H1 (cell line): ENCODE measurements at regions not wholly inside any gene's neighbourhood (a gene's known extent, or its start where the extent isn't known, plus 50 kb on each side); places are given as distances from the start of the nearest gene placed in this dataset.
A peak's percentile ranks its signal among the peaks of the same experiment; 100 is the strongest.

ENCODE experiments used
- CTCF ChIA-PET: fragments of 300-600 bp; sonication (Branson Sonifier 250); formaldehyde crosslinking; loops from one replicate; lab custom pipeline; 2021; ENCODE audit not compliant: partially characterized antibody; lab: Charles Lee
- POLR2A ChIA-PET: fragments of 300-600 bp; sonication (Branson Sonifier 250); formaldehyde crosslinking; loops from one replicate; lab custom pipeline; 2021; ENCODE audit warnings: inconsistent platforms; ENCODE audit not compliant: partially characterized antibody; lab: Charles Lee
- DNase-seq, 2 experiments: peaks; one replicate each; pipeline versions ENCODE4 v3.0.0 to v3.0.0-alpha.2; 2010 to 2022; ENCODE audit warnings: low spot score in 2 of 2, low read depth in 1 of 2, mixed read lengths in 1 of 2
- FAIRE-seq: peaks from 2 replicates; lab custom pipeline; 2011; peaks lifted over from hg19 to GRCh38; lab: Jason Lieb, UNC
- H2AFZ ChIP-seq: 2 replicates; pipeline ENCODE4 v1.8.1; 2012; ENCODE audit warnings: low read length, inconsistent platforms
- H2AK5ac ChIP-seq: 2 replicates; pipeline ENCODE4 v1.6.1; 2013; ENCODE audit warnings: low read depth, low read length
- H2BK120ac ChIP-seq: replicated peaks from 2 replicates; pipeline ENCODE3; 2013; ENCODE audit warnings: low read depth, low read length, inconsistent platforms
- H2BK12ac ChIP-seq: 2 replicates; pipeline ENCODE4 v1.6.1; 2013; ENCODE audit warnings: low read depth, low read length
- H2BK15ac ChIP-seq: 2 replicates; pipeline ENCODE4 v1.6.1; 2013; ENCODE audit warnings: low read length
- H2BK20ac ChIP-seq: 2 replicates; pipeline ENCODE4 v1.6.1; 2013; ENCODE audit warnings: low read length
- H2BK5ac ChIP-seq: 2 replicates; pipeline ENCODE4 v1.6.1; 2013; ENCODE audit warnings: low read depth, low read length
- H3K14ac ChIP-seq: 2 replicates; pipeline ENCODE4 v1.6.1; 2013; ENCODE audit warnings: inconsistent platforms; ENCODE audit not compliant: insufficient read length
- H3K18ac ChIP-seq: 2 replicates; pipeline ENCODE4 v1.6.1; 2013; ENCODE audit warnings: low read length; ENCODE audit errors: extremely low read depth
- H3K23ac ChIP-seq: 2 replicates; pipeline ENCODE4 v1.6.1; 2013; ENCODE audit warnings: inconsistent platforms; ENCODE audit not compliant: insufficient read length
- H3K23me2 ChIP-seq: 2 replicates; pipeline ENCODE4 v1.6.1; 2013; ENCODE audit warnings: low read depth, low read length
- H3K27ac ChIP-seq: 2 replicates; pipeline ENCODE4 v1.6.1; 2011; ENCODE audit warnings: low read depth, low read length, inconsistent platforms
- H3K27me3 ChIP-seq, 4 experiments: replicated peaks in 1 of 4; 1 replicate in 1 of 4; 2 replicates in 3 of 4; pipeline versions ENCODE4 v1.6.1 to v1.8.1; 2011 to 2013; ENCODE audit warnings: low read length in 3 of 4, mild to moderate bottlenecking in 3 of 4, inconsistent platforms in 2 of 4, mixed read lengths in 2 of 4, moderate library complexity in 1 of 4; ENCODE audit not compliant: control insufficient read depth in 3 of 4, insufficient read depth in 3 of 4; ENCODE audit errors: extremely low read depth in 1 of 4
- H3K36me3 ChIP-seq, 4 experiments: 2 replicates each; pipeline versions ENCODE4 v1.6.1 to v1.8.1; 2011 to 2013; ENCODE audit warnings: mild to moderate bottlenecking in 4 of 4, low read length in 3 of 4, moderate library complexity in 2 of 4, control low read depth in 1 of 4, inconsistent platforms in 1 of 4; ENCODE audit not compliant: insufficient read depth in 4 of 4, control insufficient read depth in 2 of 4
- H3K4ac ChIP-seq: replicated peaks from 2 replicates; pipeline ENCODE3; 2013; ENCODE audit warnings: low read length, low read depth, mixed read lengths, inconsistent platforms; ENCODE audit not compliant: insufficient read length
- H3K4me1 ChIP-seq, 4 experiments: replicated peaks in 1 of 4; 1 replicate in 1 of 4; 2 replicates in 3 of 4; pipeline versions ENCODE4 v1.6.1 to v1.8.1; 2011 to 2013; ENCODE audit warnings: low read length in 3 of 4, inconsistent platforms in 2 of 4, mixed read lengths in 1 of 4; ENCODE audit not compliant: insufficient read depth in 4 of 4, control insufficient read depth in 3 of 4
- H3K4me2 ChIP-seq, 2 experiments: 2 replicates each; pipeline versions ENCODE4 v1.6.1 to v1.8.1; 2011 to 2013; ENCODE audit warnings: low read depth in 2 of 2, low read length in 2 of 2, control low read depth in 1 of 2, inconsistent platforms in 1 of 2, mild to moderate bottlenecking in 1 of 2; ENCODE audit not compliant: insufficient read depth in 1 of 2
- H3K4me3 ChIP-seq, 4 experiments: fragments of 200-600, 300-600 bp in 1 of 4; sonication (generic), shearing (Covaris generic), sonication (Bioruptor Twin) in 1 of 4; 2 replicates each; pipeline versions ENCODE4 v1.5.1 to v1.8.1; 2011 to 2016; ENCODE audit warnings: low read length in 4 of 4, low read depth in 3 of 4, control low read depth in 2 of 4, inconsistent platforms in 2 of 4, mild to moderate bottlenecking in 2 of 4, mixed read lengths in 1 of 4, moderate library complexity in 1 of 4; ENCODE audit not compliant: insufficient read depth in 2 of 4; ENCODE audit errors: extremely low read depth in 1 of 4
- H3K56ac ChIP-seq: replicated peaks from 2 replicates; pipeline ENCODE3; 2013; ENCODE audit warnings: low read depth, mild to moderate bottlenecking, mixed read lengths, low read length, inconsistent platforms; ENCODE audit not compliant: insufficient read length
- H3K79me1 ChIP-seq: 2 replicates; pipeline ENCODE4 v1.6.1; 2013; ENCODE audit warnings: low read depth, low read length, control low read depth
- H3K79me2 ChIP-seq, 2 experiments: 2 replicates each; pipeline versions ENCODE4 v1.6.1 to v1.8.1; 2012 to 2013; ENCODE audit warnings: low read length in 2 of 2, mild to moderate bottlenecking in 2 of 2, inconsistent platforms in 1 of 2; ENCODE audit not compliant: insufficient read depth in 2 of 2, control insufficient read depth in 1 of 2
- H3K9ac ChIP-seq, 4 experiments: replicated peaks in 1 of 4; 1 replicate in 1 of 4; 2 replicates in 3 of 4; pipeline versions ENCODE4 v1.6.1 to v1.8.1; 2011 to 2013; ENCODE audit warnings: low read depth in 3 of 4, low read length in 3 of 4, control low read depth in 2 of 4, mild to moderate bottlenecking in 2 of 4, moderate library complexity in 2 of 4, inconsistent platforms in 1 of 4; ENCODE audit errors: extremely low read depth in 1 of 4
- H3K9me3 ChIP-seq, 2 experiments: 2 replicates each; pipeline versions ENCODE4 v1.6.1 to v1.8.1; 2012 to 2013; ENCODE audit warnings: mild to moderate bottlenecking in 2 of 2, moderate library complexity in 2 of 2, control low read depth in 1 of 2, inconsistent platforms in 1 of 2, low read depth in 1 of 2, low read length in 1 of 2, mixed read lengths in 1 of 2; ENCODE audit not compliant: insufficient read depth in 2 of 2
- H4K20me1 ChIP-seq, 2 experiments: replicated peaks in 1 of 2; 2 replicates each; pipeline versions ENCODE3 to v1.8.1; 2011 to 2013; ENCODE audit warnings: inconsistent platforms in 2 of 2, low read length in 2 of 2, mild to moderate bottlenecking in 1 of 2; ENCODE audit not compliant: insufficient read depth in 2 of 2, control insufficient read depth in 1 of 2
- H4K5ac ChIP-seq: 2 replicates; pipeline ENCODE4 v1.6.1; 2013; ENCODE audit warnings: low read length, low read depth, mixed read lengths, inconsistent platforms; ENCODE audit not compliant: insufficient read length
- H4K8ac ChIP-seq: 2 replicates; pipeline ENCODE4 v1.8.0; 2013; ENCODE audit warnings: mild to moderate bottlenecking, moderate library complexity, low read length, inconsistent platforms; ENCODE audit not compliant: insufficient read depth; ENCODE audit errors: extremely low read depth
- H4K91ac ChIP-seq: replicated peaks from 2 replicates; pipeline ENCODE3; 2013; ENCODE audit warnings: low read length, mixed read lengths, inconsistent platforms; ENCODE audit not compliant: insufficient read length
- CTCF ChIP-seq, 3 experiments: IDR thresholded peaks; 1 replicate in 2 of 3; 2 replicates in 1 of 3; pipeline versions ENCODE4 v1.5.1 to v1.6.1; 2011; ENCODE audit warnings: low read length in 3 of 3, mild to moderate bottlenecking in 3 of 3, inconsistent platforms in 2 of 3, low read depth in 1 of 3, moderate library complexity in 1 of 3; ENCODE audit not compliant: insufficient read depth in 1 of 3; ENCODE audit errors: control extremely low read depth in 1 of 3
- RAD21 ChIP-seq, 2 experiments: IDR thresholded peaks in 1 of 2; conservative IDR thresholded peaks in 1 of 2; 2 replicates each; pipeline ENCODE4 v1.6.1; 2011; ENCODE audit warnings: low read depth in 2 of 2, low read length in 2 of 2, improper control_type of control experiment in 1 of 2, inconsistent platforms in 1 of 2, mild to moderate bottlenecking in 1 of 2, moderate library complexity in 1 of 2
- WGBS, 2 experiments: shearing (Covaris generic) in 1 of 2; methylation state at CpG; one replicate each; pipeline versions ENCODE4 v1.1.6 to v1.1.7; 2013 to 2015; ENCODE audit warnings: low lambda C conversion rate in 2 of 2, mixed read lengths in 2 of 2, inconsistent platforms in 1 of 2, low coverage in 1 of 2, missing lambda C conversion rate in 1 of 2; ENCODE audit not compliant: insufficient replicate concordance in 2 of 2, insufficient coverage in 1 of 2, insufficient read length in 1 of 2; ENCODE audit errors: extremely low coverage in 1 of 2, missing lambda C conversion rate in 1 of 2; 5-methylcytosine and 5-hydroxymethylcytosine counted together

- Histone ChIP-seq H2BK120ac (no peak overlapping the region), H3K4ac (no peak overlapping the region), H3K9me3 (no peaks in the 10 kb centered on the region), H3K79me2 (no peaks in the 10 kb centered on the region), H3K4me3 (no peak overlapping the region), H3K14ac (no peak overlapping the region), H3K56ac (no peak overlapping the region), H3K36me3 (no peaks in the 10 kb centered on the region), H2AK5ac (no peak overlapping the region), H3K79me1 (no peaks in the 10 kb centered on the region), H2BK20ac (no peak overlapping the region), H3K4me2 (peak overlapping the region in 1 of 2 experiments; percentile 24; a peak in 1 of 4 replicates), H3K4me1 (0 out of 7 replicates have a peak, but pooled peaks cover 0 to 2% (median 0%) of the 10 kb centered on the region in 4 experiments), H4K91ac (no peak overlapping the region), H4K20me1 (no peaks in the 10 kb centered on the region), H3K23me2 (no peaks in the 10 kb centered on the region), H2BK5ac (no peak overlapping the region), H3K27me3 (no peaks in the 10 kb centered on the region), H3K18ac (no peak overlapping the region), H2BK12ac (no peak overlapping the region), H3K27ac (no peak overlapping the region), H4K5ac (no peak overlapping the region), H3K23ac (no peak overlapping the region), H2AFZ (peak overlapping the region; percentile 89; the same call in 1 of the 2 replicates), H2BK15ac (no peak overlapping the region), H3K9ac (no peak overlapping the region), H4K8ac (no peak overlapping the region)
- WGBS, 2 experiments: 67% methylated on average over 12 of the region's 12 CpGs; no CpG with 5 or more reads in 1 of the 2 experiments
- ChIA-PET POLR2A (no interaction called here), CTCF (interaction anchor here (1.0 to 1.9 kb wide), 4 partner anchors 12 to 276 kb away, joined by 3 to 5 read pairs (median 3); no protein-coding TSS in a partner anchor)
- DNase-seq: no peak
- no peak for FAIRE-seq
- TF ChIP-seq CTCF (IDR thresholded peaks at IDR 0.05; ENCODE audit: control extremely low read depth in 1 of 3, insufficient read depth in 1 of 3, low read depth in 1 of 3, low read length in 3 of 3): peak in 2 of 3 experiments; percentile 3 to 26; a peak in 2 of 4 replicates
- peak; percentile 36 to 38 for TF ChIP-seq RAD21 (IDR thresholded peaks at IDR 0.05 in 1 of 2, conservative IDR thresholded peaks at IDR 0.05 in 1 of 2; ENCODE audit: low read depth in 2 of 2, low read length in 2 of 2)
Observed at GRCh38 chr18:78074400-78075020, 824.9 kb downstream of the GALR1 start.
